ENCODE measurements at regions not wholly inside any gene's neighbourhood (a gene's known extent, or its start where the extent isn't known, plus 50 kb on each side); places are given as distances from the start of the nearest gene placed in this dataset.
"Not testable (repeated sequence)": the region's sequence is repeated elsewhere in the genome, so short reads cannot be mapped to it uniquely, and the experiment has no call there.

DNA sequence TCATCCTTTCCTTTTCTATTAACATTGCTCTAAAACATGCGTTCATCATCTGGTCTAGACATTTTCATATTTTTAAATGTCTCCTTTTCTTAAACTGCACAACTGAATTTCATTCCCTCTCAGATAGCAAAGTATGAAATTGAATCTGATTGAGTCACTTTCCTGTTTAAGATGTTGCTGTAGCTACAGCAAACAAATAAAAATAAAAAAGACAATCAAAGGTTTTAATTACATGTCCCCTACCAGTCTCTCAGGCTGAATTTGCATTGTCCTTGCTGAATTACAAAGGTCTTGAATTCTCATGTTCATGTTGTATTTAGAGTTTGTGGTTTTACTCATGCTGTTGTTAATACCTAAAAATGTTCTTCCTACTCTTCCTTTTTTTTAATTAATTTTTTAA, 537.9 kb upstream of the LRATD1 start:
- Histone ChIP-seq H3K27me3 (no peaks in the 10 kb centered on the region), H3K27ac (no peak overlapping the region), H3K9me3 (peaks cover 0 to 5% (median 0%) of the 10 kb centered on the region in 12 donors), H3K36me3 (no peaks in the 10 kb centered on the region), H3K4me1 (no peaks in the 10 kb centered on the region), H3K4me3 (no peak overlapping the region)
- DNase-seq (no peak), ATAC-seq (no peak)
- TF ChIP-seq POLR2A (IDR thresholded peaks at IDR 0.05), result no peak
- TF ChIP-seq, protein P1, sequence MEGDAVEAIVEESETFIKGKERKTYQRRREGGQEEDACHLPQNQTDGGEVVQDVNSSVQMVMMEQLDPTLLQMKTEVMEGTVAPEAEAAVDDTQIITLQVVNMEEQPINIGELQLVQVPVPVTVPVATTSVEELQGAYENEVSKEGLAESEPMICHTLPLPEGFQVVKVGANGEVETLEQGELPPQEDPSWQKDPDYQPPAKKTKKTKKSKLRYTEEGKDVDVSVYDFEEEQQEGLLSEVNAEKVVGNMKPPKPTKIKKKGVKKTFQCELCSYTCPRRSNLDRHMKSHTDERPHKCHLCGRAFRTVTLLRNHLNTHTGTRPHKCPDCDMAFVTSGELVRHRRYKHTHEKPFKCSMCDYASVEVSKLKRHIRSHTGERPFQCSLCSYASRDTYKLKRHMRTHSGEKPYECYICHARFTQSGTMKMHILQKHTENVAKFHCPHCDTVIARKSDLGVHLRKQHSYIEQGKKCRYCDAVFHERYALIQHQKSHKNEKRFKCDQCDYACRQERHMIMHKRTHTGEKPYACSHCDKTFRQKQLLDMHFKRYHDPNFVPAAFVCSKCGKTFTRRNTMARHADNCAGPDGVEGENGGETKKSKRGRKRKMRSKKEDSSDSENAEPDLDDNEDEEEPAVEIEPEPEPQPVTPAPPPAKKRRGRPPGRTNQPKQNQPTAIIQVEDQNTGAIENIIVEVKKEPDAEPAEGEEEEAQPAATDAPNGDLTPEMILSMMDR (IDR thresholded peaks at IDR 0.05), result no peak
- WGBS, 4 donors, result 90 to 91% (median 91%) methylated on average over 1 of the region's 1 CpG
- intact Hi-C loops (cut with DNase I), result no loop called here

DNA sequence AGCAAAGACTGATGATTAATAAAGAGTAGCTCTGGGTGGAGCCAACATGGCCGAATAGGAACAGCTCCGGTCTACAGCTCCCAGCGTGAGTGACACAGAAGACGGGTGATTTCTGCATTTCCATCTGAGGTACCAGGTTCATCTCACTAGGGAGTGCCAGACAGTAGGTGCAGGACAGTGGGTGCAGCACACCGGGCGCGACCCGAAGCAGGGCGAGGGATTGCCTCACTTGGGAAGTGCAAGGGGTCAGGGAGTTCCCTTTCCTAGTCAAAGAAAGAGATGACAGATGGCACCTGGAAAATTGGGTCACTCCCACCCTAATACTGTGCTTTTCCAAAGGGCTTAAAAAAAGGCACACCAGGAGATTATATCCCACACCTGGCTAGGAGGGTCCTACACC, 533.4 kb upstream of the LRATD1 start:
- H3K36me3 ChIP-seq; H3K27me3 ChIP-seq; DNase-seq; ATAC-seq; H3K27ac ChIP-seq; H3K4me3 ChIP-seq; H3K4me1 ChIP-seq; H3K9me3 ChIP-seq; intact Hi-C loops (cut with DNase I): not testable (repeated sequence)
- 81 to 95% (median 85%) methylated on average over 9 of the region's 9 CpGs for WGBS, 4 donors

DNA sequence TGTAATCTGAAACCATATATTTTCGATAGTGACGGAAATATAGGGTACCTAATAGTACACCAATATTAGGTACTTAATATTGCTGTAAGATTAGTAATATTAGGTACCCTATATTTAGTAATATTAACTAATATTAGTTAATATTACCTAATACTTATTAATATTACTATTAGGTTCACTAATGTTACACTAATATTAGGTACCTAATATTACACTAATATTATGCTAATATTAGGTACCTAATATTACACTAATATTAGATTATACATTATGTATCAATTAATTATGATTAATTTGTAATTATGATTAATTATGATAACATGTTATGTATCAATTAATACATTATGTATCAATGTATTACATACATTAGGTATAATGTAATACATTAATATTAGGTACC, 518.2 kb upstream of the LRATD1 start:
- WGBS, 4 donors, result 40 to 96% (median 50%) methylated on average over 2 of the region's 2 CpGs
- H3K27me3 ChIP-seq, result no peaks in the 10 kb centered on the region
- no peak overlapping the region for H3K27ac ChIP-seq
- DNase-seq (no peak), ATAC-seq (no peak)
- H3K4me3 ChIP-seq, result no peak overlapping the region
- no peaks in the 10 kb centered on the region for H3K4me1 ChIP-seq
- no peaks in the 10 kb centered on the region for H3K36me3 ChIP-seq
- TF ChIP-seq, protein P1 (IDR thresholded peaks at IDR 0.05), result no peak
- no peak for TF ChIP-seq POLR2A (IDR thresholded peaks at IDR 0.05)
- H3K9me3 ChIP-seq, result peaks cover 0 to 5% (median 0%) of the 10 kb centered on the region in 12 donors
- intact Hi-C loops (cut with DNase I), result no loop called here

DNA sequence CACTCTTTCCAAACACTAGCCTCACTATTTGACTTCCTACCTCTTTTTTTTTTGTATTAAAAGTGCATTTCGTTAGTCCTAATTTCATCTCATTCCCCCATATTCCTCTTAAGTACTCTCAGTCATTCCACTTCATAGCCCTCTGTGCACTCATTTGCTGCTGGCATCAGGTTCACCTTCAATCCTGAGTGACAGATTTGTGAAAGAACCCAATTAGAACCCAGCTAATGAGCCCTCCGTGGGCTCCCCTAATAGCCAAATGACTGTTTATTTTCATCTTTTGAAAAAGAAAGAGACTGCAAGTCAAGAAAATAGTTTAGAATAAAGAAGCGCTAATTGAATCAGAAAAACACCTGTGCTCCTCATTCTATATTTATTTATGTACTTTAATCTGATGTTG, 512.1 kb upstream of the LRATD1 start:
- H3K36me3 ChIP-seq, result no peaks in the 10 kb centered on the region
- intact Hi-C loops (cut with DNase I), result no loop called here
- no peaks in the 10 kb centered on the region for H3K27me3 ChIP-seq
- TF ChIP-seq POLR2A (IDR thresholded peaks at IDR 0.05), result no peak
- TF ChIP-seq, protein P1 (IDR thresholded peaks at IDR 0.05), result no peak
- H3K9me3 ChIP-seq, result peaks cover 0 to 3% (median 0%) of the 10 kb centered on the region in 12 donors
- no peak overlapping the region for H3K4me3 ChIP-seq
- no peaks in the 10 kb centered on the region for H3K4me1 ChIP-seq
- 66 to 77% (median 74%) methylated on average over 3 of the region's 3 CpGs for WGBS, 4 donors
- ATAC-seq (no peak), DNase-seq (no peak)
- H3K27ac ChIP-seq, result no peak overlapping the region

DNA sequence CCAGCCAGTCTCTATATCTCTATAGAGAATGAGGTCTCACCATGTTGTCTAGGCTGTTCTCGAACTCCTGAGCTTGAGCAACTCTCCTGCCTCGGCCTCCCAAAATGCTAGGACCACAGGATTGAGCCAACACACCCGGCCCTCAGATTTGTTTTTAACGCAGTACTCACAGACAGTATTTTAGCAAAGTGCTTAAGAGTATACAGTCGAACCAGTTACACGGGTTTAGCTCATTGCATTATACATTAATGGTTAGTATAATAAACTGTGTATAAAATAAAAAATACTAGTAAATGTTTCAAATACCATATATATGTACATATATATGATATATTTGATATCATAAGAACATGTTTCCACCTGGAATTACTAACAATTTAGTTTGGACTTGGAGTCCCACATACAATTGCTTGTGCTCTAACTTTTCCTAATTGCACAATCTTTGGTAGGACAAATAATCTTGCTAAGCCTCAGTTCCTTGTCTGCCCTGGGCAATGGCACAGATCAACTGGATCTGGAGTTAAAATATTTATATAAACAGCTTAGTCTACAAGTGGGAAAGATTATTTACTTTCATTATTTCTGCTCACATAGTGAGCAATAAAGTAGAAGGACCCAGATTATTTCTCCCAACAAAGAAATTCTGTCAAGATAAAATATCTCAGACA, 508.9 kb upstream of the LRATD1 start:
- no peaks in the 10 kb centered on the region for H3K36me3 ChIP-seq
- no peaks in the 10 kb centered on the region for H3K27me3 ChIP-seq
- TF ChIP-seq, protein P1 (IDR thresholded peaks at IDR 0.05), result no peak
- TF ChIP-seq POLR2A (IDR thresholded peaks at IDR 0.05), result no peak
- DNase-seq, result no peak
- 80 to 87% (median 81%) methylated on average over 6 of the region's 6 CpGs for WGBS, 4 donors
- H3K27ac ChIP-seq, result no peak overlapping the region
- ATAC-seq, result no peak
- H3K4me3 ChIP-seq, result no peak overlapping the region
- H3K9me3 ChIP-seq, result peaks cover 0 to 3% (median 0%) of the 10 kb centered on the region in 12 donors
- intact Hi-C loops (cut with DNase I), result no loop called here
- no peaks in the 10 kb centered on the region for H3K4me1 ChIP-seq

All from heart left ventricle (tissue), 16 donors.